ENCODE measurements at regions not wholly inside any gene's neighbourhood (a gene's known extent, or its start where the extent isn't known, plus 50 kb on each side); places are given as distances from the start of the nearest gene placed in this dataset.
"Not testable (repeated sequence)": the region's sequence is repeated elsewhere in the genome, so short reads cannot be mapped to it uniquely, and the experiment has no call there.

GRCh38 chr16:9141813-9142212 is 50.4 kb downstream of the HAPSTR1 start:
- Mint-ChIP-seq H3K27me3 (peaks cover 6% of the 10 kb centered on the region), H3K9me3 (no peaks in the 10 kb centered on the region), H3K27ac (no peak overlapping the region), H3K36me3 (ENCODE audit: low read depth) (peaks cover 1% of the 10 kb centered on the region), H3K4me1 (peaks cover 9% of the 10 kb centered on the region), H3K4me3 (no peak overlapping the region)
- intact Hi-C loops (cut with micrococcal nuclease) = no loop called here
- no peak for DNase-seq

- no peaks in the 10 kb centered on the region for H3K9me3 Mint-ChIP-seq
- DNase-seq = no peak
- peaks cover 1% of the 10 kb centered on the region for H3K36me3 Mint-ChIP-seq (ENCODE audit: low read depth)
- intact Hi-C loops (cut with micrococcal nuclease) = no loop called here
- H3K27me3 Mint-ChIP-seq = no peaks in the 10 kb centered on the region
- no peak overlapping the region for H3K4me3 Mint-ChIP-seq
- H3K4me1 Mint-ChIP-seq = peaks cover 6% of the 10 kb centered on the region
- no peak overlapping the region for H3K27ac Mint-ChIP-seq
Observed at GRCh38 chr16:9144106-9144505, 52.7 kb downstream of the HAPSTR1 start.

GRCh38 chr16:9148374-9149015 is 57.1 kb downstream of the HAPSTR1 start:
- Mint-ChIP-seq H3K9me3 (peaks cover 6% of the 10 kb centered on the region), H3K4me3 (no peak overlapping the region), H3K36me3 (ENCODE audit: low read depth) (no peaks in the 10 kb centered on the region), H3K4me1 (no peaks in the 10 kb centered on the region), H3K27ac (no peak overlapping the region), H3K27me3 (peaks cover 2% of the 10 kb centered on the region)
- intact Hi-C loops (cut with micrococcal nuclease) = no loop called here
- no peak for DNase-seq

GRCh38 chr16:9151074-9151473 is 59.6 kb downstream of the HAPSTR1 start:
- Mint-ChIP-seq H3K4me3 (no peak overlapping the region), H3K27me3 (peaks cover 17% of the 10 kb centered on the region), H3K27ac (no peak overlapping the region), H3K36me3 (ENCODE audit: low read depth) (no peaks in the 10 kb centered on the region), H3K4me1 (no peaks in the 10 kb centered on the region), H3K9me3 (peaks cover 6% of the 10 kb centered on the region)
- DNase-seq = no peak
- intact Hi-C loops (cut with micrococcal nuclease) = no loop called here

GRCh38 chr16:9151597-9151996 is 60.2 kb downstream of the HAPSTR1 start:
- H3K4me3 Mint-ChIP-seq = no peak overlapping the region
- peaks cover 6% of the 10 kb centered on the region for H3K9me3 Mint-ChIP-seq
- DNase-seq = no peak
- no peak overlapping the region for H3K27ac Mint-ChIP-seq
- H3K36me3 Mint-ChIP-seq (ENCODE audit: low read depth) = no peaks in the 10 kb centered on the region
- intact Hi-C loops (cut with micrococcal nuclease) = no loop called here
- no peaks in the 10 kb centered on the region for H3K4me1 Mint-ChIP-seq
- H3K27me3 Mint-ChIP-seq = peaks cover 17% of the 10 kb centered on the region

GRCh38 chr16:9152649-9153501 is 61.4 kb downstream of the HAPSTR1 start:
- no peak overlapping the region for H3K4me3 Mint-ChIP-seq
- H3K27me3 Mint-ChIP-seq = peaks cover 17% of the 10 kb centered on the region
- intact Hi-C loops (cut with micrococcal nuclease) = no loop called here
- peaks cover 6% of the 10 kb centered on the region for H3K9me3 Mint-ChIP-seq
- DNase-seq = no peak
- H3K27ac Mint-ChIP-seq = no peak overlapping the region
- no peaks in the 10 kb centered on the region for H3K4me1 Mint-ChIP-seq
- H3K36me3 Mint-ChIP-seq (ENCODE audit: low read depth) = no peaks in the 10 kb centered on the region

GRCh38 chr16:9153502-9153864 is 62.0 kb downstream of the HAPSTR1 start:
- H3K4me3 Mint-ChIP-seq = no peak overlapping the region
- H3K4me1 Mint-ChIP-seq = no peaks in the 10 kb centered on the region
- H3K36me3 Mint-ChIP-seq (ENCODE audit: low read depth) = no peaks in the 10 kb centered on the region
- H3K9me3 Mint-ChIP-seq = peaks cover 6% of the 10 kb centered on the region
- DNase-seq = no peak
- H3K27me3 Mint-ChIP-seq = peaks cover 17% of the 10 kb centered on the region
- H3K27ac Mint-ChIP-seq = no peak overlapping the region
- intact Hi-C loops (cut with micrococcal nuclease) = no loop called here

GRCh38 chr16:9154567-9155410 is 63.3 kb downstream of the HAPSTR1 start:
- Mint-ChIP-seq H3K27ac (no peak overlapping the region), H3K4me1 (peaks cover under 1% of the 10 kb centered on the region), H3K9me3 (peaks cover 6% of the 10 kb centered on the region), H3K4me3 (no peak overlapping the region), H3K27me3 (peaks cover 20% of the 10 kb centered on the region), H3K36me3 (ENCODE audit: low read depth) (no peaks in the 10 kb centered on the region)
- DNase-seq = no peak
- intact Hi-C loops (cut with micrococcal nuclease) = no loop called here

- H3K27ac Mint-ChIP-seq = no peak overlapping the region
- DNase-seq = no peak
- peaks cover 20% of the 10 kb centered on the region for H3K27me3 Mint-ChIP-seq
- peaks cover 6% of the 10 kb centered on the region for H3K9me3 Mint-ChIP-seq
- intact Hi-C loops (cut with micrococcal nuclease) = no loop called here
- peaks cover 8% of the 10 kb centered on the region for H3K4me1 Mint-ChIP-seq
- H3K36me3 Mint-ChIP-seq (ENCODE audit: low read depth) = no peaks in the 10 kb centered on the region
- H3K4me3 Mint-ChIP-seq = no peak overlapping the region
Observed at GRCh38 chr16:9155871-9156270, 64.4 kb downstream of the HAPSTR1 start.

GRCh38 chr16:9159839-9160550 is 68.6 kb downstream of the HAPSTR1 start:
- peaks cover 8% of the 10 kb centered on the region for H3K4me1 Mint-ChIP-seq
- no peak overlapping the region for H3K4me3 Mint-ChIP-seq
- H3K27me3 Mint-ChIP-seq = peaks cover 6% of the 10 kb centered on the region
- intact Hi-C loops (cut with micrococcal nuclease) = loop anchor here (2.0 kb wide), 1 partner anchor 1021 kb away; no protein-coding TSS in a partner anchor
- no peak overlapping the region for H3K27ac Mint-ChIP-seq
- no peaks in the 10 kb centered on the region for H3K9me3 Mint-ChIP-seq
- peak; percentile 90 for DNase-seq
- H3K36me3 Mint-ChIP-seq (ENCODE audit: low read depth) = no peaks in the 10 kb centered on the region

GRCh38 chr16:9160551-9160911 is 69.1 kb downstream of the HAPSTR1 start:
- Mint-ChIP-seq H3K27me3 (peaks cover 3% of the 10 kb centered on the region), H3K9me3 (no peaks in the 10 kb centered on the region), H3K4me1 (peaks cover 8% of the 10 kb centered on the region), H3K27ac (no peak overlapping the region), H3K4me3 (no peak overlapping the region), H3K36me3 (ENCODE audit: low read depth) (no peaks in the 10 kb centered on the region)
- no peak for DNase-seq
- intact Hi-C loops (cut with micrococcal nuclease) = loop anchor here (2.0 kb wide), 1 partner anchor 1020 kb away; no protein-coding TSS in a partner anchor

- no peaks in the 10 kb centered on the region for H3K4me1 Mint-ChIP-seq
- no peaks in the 10 kb centered on the region for H3K9me3 Mint-ChIP-seq
- no peaks in the 10 kb centered on the region for H3K36me3 Mint-ChIP-seq (ENCODE audit: low read depth)
- no peak overlapping the region for H3K4me3 Mint-ChIP-seq
- intact Hi-C loops (cut with micrococcal nuclease) = no loop called here
- H3K27ac Mint-ChIP-seq = no peak overlapping the region
- no peak for DNase-seq
- no peaks in the 10 kb centered on the region for H3K27me3 Mint-ChIP-seq
Observed at GRCh38 chr16:9165681-9166080, 74.2 kb downstream of the HAPSTR1 start.

GRCh38 chr16:9166326-9166993 is 75.0 kb downstream of the HAPSTR1 start:
- H3K9me3 Mint-ChIP-seq; H3K36me3 Mint-ChIP-seq (ENCODE audit: low read depth); H3K4me3 Mint-ChIP-seq; intact Hi-C loops (cut with micrococcal nuclease); DNase-seq; H3K4me1 Mint-ChIP-seq; H3K27ac Mint-ChIP-seq; H3K27me3 Mint-ChIP-seq: not testable (repeated sequence)
